Spleen (tissue), 11 donors: ENCODE measurements at regions not wholly inside any gene's neighbourhood (a gene's known extent, or its start where the extent isn't known, plus 50 kb on each side); places are given as distances from the start of the nearest gene placed in this dataset.

ENCODE experiments used
- DNase-seq: peaks from one replicate; pipeline ENCODE4 v3.0.0-alpha.2; 2020
- H3K27ac ChIP-seq, 8 donors: fragments of 200-600 bp; sonication (generic) in 7 of 8; 1 replicate in 4 of 8; 2 replicates in 4 of 8; pipeline versions ENCODE4 v1.5.0 to v1.8.0; 2016 to 2021; ENCODE audit warnings: inconsistent platforms in 4 of 8, mild to moderate bottlenecking in 4 of 8, moderate library complexity in 1 of 8
- H3K27me3 ChIP-seq, 7 donors: fragments of 200-600 bp; sonication (generic) in 6 of 7; replicated peaks in 1 of 7; 1 replicate in 4 of 7; 2 replicates in 3 of 7; pipeline versions ENCODE4 v1.5.0 to v1.8.0; 2016 to 2021; ENCODE audit warnings: inconsistent platforms in 3 of 7, mild to moderate bottlenecking in 1 of 7
- H3K36me3 ChIP-seq, 6 donors: fragments of 200-600 bp; sonication (generic) in 5 of 6; 1 replicate in 4 of 6; 2 replicates in 2 of 6; pipeline versions ENCODE4 v1.5.0 to v1.8.0; 2016 to 2021; ENCODE audit warnings: inconsistent platforms in 2 of 6
- H3K4me1 ChIP-seq, 6 donors: fragments of 200-600 bp; sonication (generic) in 5 of 6; 1 replicate in 3 of 6; 2 replicates in 3 of 6; pipeline versions ENCODE4 v1.5.0 to v1.8.0; 2016 to 2021; ENCODE audit warnings: inconsistent platforms in 3 of 6
- H3K4me3 ChIP-seq, 8 donors: fragments of 200-600 bp; sonication (generic) in 7 of 8; 1 replicate in 4 of 8; 2 replicates in 4 of 8; pipeline versions ENCODE4 v1.5.0 to v1.8.0; 2016 to 2021; ENCODE audit warnings: inconsistent platforms in 4 of 8, mild to moderate bottlenecking in 4 of 8, moderate library complexity in 2 of 8
- H3K9me3 ChIP-seq, 8 donors: fragments of 200-600 bp; sonication (generic) in 7 of 8; 1 replicate in 4 of 8; 2 replicates in 4 of 8; pipeline versions ENCODE4 v1.5.0 to v1.8.0; 2016 to 2021; ENCODE audit warnings: inconsistent platforms in 4 of 8
- CTCF ChIP-seq, 11 experiments: fragments of 200-600 bp in 7 of 11; fragments of 450-650 bp in 4 of 11; sonication (generic) in 4 of 11; IDR thresholded peaks in 8 of 11; conservative IDR thresholded peaks in 3 of 11; 1 replicate in 7 of 11; 2 replicates in 4 of 11; pipeline versions ENCODE4 v1.4.0 to v1.8.0; 2016 to 2021; ENCODE audit warnings: antibody characterized with exemption in 11 of 11, inconsistent platforms in 4 of 11, mild to moderate bottlenecking in 1 of 11
- POLR2A ChIP-seq, 3 donors: fragments of 450-650 bp; IDR thresholded peaks; one replicate each; pipeline ENCODE4 v1.5.1; 2017; ENCODE audit warnings: antibody characterized with exemption in 3 of 3, mild to moderate bottlenecking in 1 of 3
- POLR2AphosphoS5 ChIP-seq, 3 donors: sonication (generic); formaldehyde crosslinking; IDR thresholded peaks; one replicate each; pipeline ENCODE4 v1.5.1; 2017; ENCODE audit warnings: antibody characterized with exemption in 3 of 3
- WGBS, 5 donors: extraction: QIAGEN DNeasy Blood & Tissue Kit in 3 of 5; methylation state at CpG; one replicate each; pipeline versions ENCODE4 v1.1.5 to v1.1.7; 2013 to 2018; 5-methylcytosine and 5-hydroxymethylcytosine counted together
- intact Hi-C: fragments of 100-400 bp; cut with DNase I; formaldehyde crosslinking; loops from one replicate; pipeline ENCODE4 v1.15.0; 2023; ENCODE audit warnings: low total_unique reads
- donor health status: healthy with polysubstance abuse.
- donor health status: DM: no; HTN: no; CAD: no; lungs with moderate emphysema.
- donor health status: DM: no; HTN: no; CAD: no.
- donor health status: Bipolar disorder and iron deficiency.
- donor health status: healthy.
- donor health status: DM: no; HTN: no; CAD: no.
- donor health status: DM: yes; HTN: yes; CAD: no.

- TF ChIP-seq CTCF (IDR thresholded peaks at IDR 0.05 in 8 of 11, conservative IDR thresholded peaks at IDR 0.05 in 3 of 11) (no peak), POLR2A (IDR thresholded peaks at IDR 0.05) (no peak), POLR2AphosphoS5 (IDR thresholded peaks at IDR 0.05) (no peak)
- Histone ChIP-seq H3K9me3 (peaks cover 0 to 10% (median 3%) of the 10 kb centered on the region in 8 donors), H3K36me3 (no peaks in the 10 kb centered on the region), H3K4me3 (no peak overlapping the region), H3K4me1 (peaks cover 9 to 45% (median 21%) of the 10 kb centered on the region in 6 donors), H3K27me3 (no peaks in the 10 kb centered on the region), H3K27ac (peak overlapping the region in 2 of 8 donors; percentile 23 to 25)
- 64 to 84% (median 79%) methylated on average over 11 of the region's 11 CpGs for WGBS, 5 donors
- no peak for DNase-seq
- intact Hi-C loops: no loop called here
Observed at GRCh38 chr9:90007516-90008440, 403.0 kb downstream of the GADD45G start.

- Histone ChIP-seq H3K4me1 (peaks cover 9 to 49% (median 21%) of the 10 kb centered on the region in 6 donors), H3K4me3 (no peak overlapping the region), H3K27me3 (no peaks in the 10 kb centered on the region), H3K27ac (peak overlapping the region in 3 of 8 donors; percentile 6 to 37 (median 18)), H3K9me3 (peaks cover 0 to 10% (median 3%) of the 10 kb centered on the region in 8 donors), H3K36me3 (no peaks in the 10 kb centered on the region)
- 25 to 47% (median 35%) methylated on average over 4 of the region's 4 CpGs for WGBS, 5 donors
- intact Hi-C loops: no loop called here
- TF ChIP-seq POLR2AphosphoS5 (IDR thresholded peaks at IDR 0.05) (peak in 2 of 3 donors; percentile 64 to 75), POLR2A (IDR thresholded peaks at IDR 0.05) (no peak)
- DNase-seq: peak; percentile 90
Observed at GRCh38 chr9:90009447-90009846, 404.6 kb downstream of the GADD45G start.

GRCh38 chr9:90010793-90011192 is 406.0 kb downstream of the GADD45G start:
- TF ChIP-seq CTCF (IDR thresholded peaks at IDR 0.05 in 8 of 11, conservative IDR thresholded peaks at IDR 0.05 in 3 of 11) (no peak), POLR2A (IDR thresholded peaks at IDR 0.05) (no peak), POLR2AphosphoS5 (IDR thresholded peaks at IDR 0.05) (no peak)
- intact Hi-C loops: no loop called here
- DNase-seq: no peak
- Histone ChIP-seq H3K36me3 (no peaks in the 10 kb centered on the region), H3K4me3 (no peak overlapping the region), H3K27me3 (no peaks in the 10 kb centered on the region), H3K27ac (no peak overlapping the region), H3K4me1 (peaks cover 9 to 49% (median 21%) of the 10 kb centered on the region in 6 donors), H3K9me3 (no peaks in the 10 kb centered on the region)
- 85 to 97% (median 96%) methylated on average over 3 to 11 of the region's 11 CpGs for WGBS, 5 donors

- TF ChIP-seq POLR2AphosphoS5 (IDR thresholded peaks at IDR 0.05): no peak
- no peak for TF ChIP-seq CTCF (IDR thresholded peaks at IDR 0.05 in 8 of 11, conservative IDR thresholded peaks at IDR 0.05 in 3 of 11)
- no peak for TF ChIP-seq POLR2A (IDR thresholded peaks at IDR 0.05)
- H3K36me3 ChIP-seq: no peaks in the 10 kb centered on the region
- intact Hi-C loops: no loop called here
- H3K9me3 ChIP-seq: no peaks in the 10 kb centered on the region
- DNase-seq: no peak
- WGBS, 5 donors: 10 to 24% (median 19%) methylated on average over 1 of the region's 1 CpG
- no peak overlapping the region for H3K27ac ChIP-seq
- H3K27me3 ChIP-seq: no peaks in the 10 kb centered on the region
- peaks cover 8 to 34% (median 19%) of the 10 kb centered on the region in 6 donors for H3K4me1 ChIP-seq
- no peak overlapping the region for H3K4me3 ChIP-seq
Observed at GRCh38 chr9:90012949-90013348, 408.1 kb downstream of the GADD45G start.
